Tibial nerve (tissue), 3 donors: ENCODE measurements at regions not wholly inside any gene's neighbourhood (a gene's known extent, or its start where the extent isn't known, plus 50 kb on each side); places are given as distances from the start of the nearest gene placed in this dataset.

ENCODE experiments used
- POLR2A ChIP-seq, 2 donors: fragments of 450-650 bp; IDR thresholded peaks; one replicate each; pipeline ENCODE4 v1.6.1; 2017; ENCODE audit warnings: antibody characterized with exemption in 2 of 2, mild to moderate bottlenecking in 2 of 2, moderate library complexity in 2 of 2
- TF ChIP-seq, protein P1 (sequence below), 5 experiments: fragments of 200-600 bp in 3 of 5; fragments of 450-650 bp in 2 of 5; sonication (generic) in 3 of 5; IDR thresholded peaks; one replicate each; pipeline ENCODE4 v1.5.1; 2016 to 2019; ENCODE audit warnings: antibody characterized with exemption in 5 of 5, mild to moderate bottlenecking in 3 of 5, moderate library complexity in 2 of 5

DNA sequence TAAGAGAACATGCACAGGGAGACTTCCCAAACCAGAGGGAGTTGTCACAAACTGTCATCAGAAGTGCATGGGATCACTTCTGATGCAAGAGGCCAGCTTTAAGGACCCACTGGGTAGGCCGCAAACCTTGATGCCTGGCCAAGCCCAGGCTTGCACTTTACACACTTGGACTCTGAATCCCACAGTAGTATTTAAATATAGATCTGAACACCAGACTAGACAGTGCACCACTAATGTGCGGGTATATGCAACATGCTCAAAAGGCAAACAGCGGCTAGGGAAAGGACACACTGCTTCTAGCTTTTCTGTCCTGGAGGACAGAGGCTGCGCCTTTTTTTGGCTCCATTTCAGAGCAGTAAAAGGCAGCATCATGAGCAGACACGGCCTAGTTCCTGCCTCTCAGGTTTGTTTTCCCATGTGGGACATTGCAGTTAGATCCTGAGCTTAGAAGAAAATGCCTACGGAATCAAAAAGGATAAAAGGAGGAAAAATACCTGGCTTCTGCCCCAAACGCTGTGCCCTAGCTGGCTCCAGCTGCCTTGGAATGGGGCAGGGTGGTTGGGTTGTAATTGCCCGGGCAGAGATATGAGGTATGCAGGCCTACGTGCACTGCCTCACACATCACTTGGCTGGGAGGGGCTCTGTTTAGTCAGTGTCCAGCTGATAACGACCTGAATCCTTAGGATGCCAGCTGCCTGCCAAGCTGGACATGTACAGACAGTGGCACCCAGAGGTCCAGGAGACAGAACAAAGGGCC is 84.5 kb upstream of the EGLN3 start:
- no peak for TF ChIP-seq POLR2A (IDR thresholded peaks at IDR 0.05)
- TF ChIP-seq, protein P1, sequence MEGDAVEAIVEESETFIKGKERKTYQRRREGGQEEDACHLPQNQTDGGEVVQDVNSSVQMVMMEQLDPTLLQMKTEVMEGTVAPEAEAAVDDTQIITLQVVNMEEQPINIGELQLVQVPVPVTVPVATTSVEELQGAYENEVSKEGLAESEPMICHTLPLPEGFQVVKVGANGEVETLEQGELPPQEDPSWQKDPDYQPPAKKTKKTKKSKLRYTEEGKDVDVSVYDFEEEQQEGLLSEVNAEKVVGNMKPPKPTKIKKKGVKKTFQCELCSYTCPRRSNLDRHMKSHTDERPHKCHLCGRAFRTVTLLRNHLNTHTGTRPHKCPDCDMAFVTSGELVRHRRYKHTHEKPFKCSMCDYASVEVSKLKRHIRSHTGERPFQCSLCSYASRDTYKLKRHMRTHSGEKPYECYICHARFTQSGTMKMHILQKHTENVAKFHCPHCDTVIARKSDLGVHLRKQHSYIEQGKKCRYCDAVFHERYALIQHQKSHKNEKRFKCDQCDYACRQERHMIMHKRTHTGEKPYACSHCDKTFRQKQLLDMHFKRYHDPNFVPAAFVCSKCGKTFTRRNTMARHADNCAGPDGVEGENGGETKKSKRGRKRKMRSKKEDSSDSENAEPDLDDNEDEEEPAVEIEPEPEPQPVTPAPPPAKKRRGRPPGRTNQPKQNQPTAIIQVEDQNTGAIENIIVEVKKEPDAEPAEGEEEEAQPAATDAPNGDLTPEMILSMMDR (IDR thresholded peaks at IDR 0.05): no peak
